H1 (cell line): ENCODE measurements at regions not wholly inside any gene's neighbourhood (a gene's known extent, or its start where the extent isn't known, plus 50 kb on each side); places are given as distances from the start of the nearest gene placed in this dataset.

Experiments
- CTCF ChIA-PET: fragments of 300-600 bp; sonication (Branson Sonifier 250); formaldehyde crosslinking; loops from one replicate; lab custom pipeline; 2021; ENCODE audit not compliant: partially characterized antibody; lab: Charles Lee
- POLR2A ChIA-PET: fragments of 300-600 bp; sonication (Branson Sonifier 250); formaldehyde crosslinking; loops from one replicate; lab custom pipeline; 2021; ENCODE audit warnings: inconsistent platforms; ENCODE audit not compliant: partially characterized antibody; lab: Charles Lee
- DNase-seq, 2 experiments: peaks; one replicate each; pipeline versions ENCODE4 v3.0.0 to v3.0.0-alpha.2; 2010 to 2022; ENCODE audit warnings: low spot score in 2 of 2, low read depth in 1 of 2, mixed read lengths in 1 of 2
- FAIRE-seq: peaks from 2 replicates; lab custom pipeline; 2011; peaks lifted over from hg19 to GRCh38; lab: Jason Lieb, UNC
- H2AFZ ChIP-seq: 2 replicates; pipeline ENCODE4 v1.8.1; 2012; ENCODE audit warnings: low read length, inconsistent platforms
- H2AK5ac ChIP-seq: 2 replicates; pipeline ENCODE4 v1.6.1; 2013; ENCODE audit warnings: low read depth, low read length
- H2BK120ac ChIP-seq: replicated peaks from 2 replicates; pipeline ENCODE3; 2013; ENCODE audit warnings: low read depth, low read length, inconsistent platforms
- H2BK12ac ChIP-seq: 2 replicates; pipeline ENCODE4 v1.6.1; 2013; ENCODE audit warnings: low read depth, low read length
- H2BK15ac ChIP-seq: 2 replicates; pipeline ENCODE4 v1.6.1; 2013; ENCODE audit warnings: low read length
- H2BK20ac ChIP-seq: 2 replicates; pipeline ENCODE4 v1.6.1; 2013; ENCODE audit warnings: low read length
- H2BK5ac ChIP-seq: 2 replicates; pipeline ENCODE4 v1.6.1; 2013; ENCODE audit warnings: low read depth, low read length
- H3K14ac ChIP-seq: 2 replicates; pipeline ENCODE4 v1.6.1; 2013; ENCODE audit warnings: inconsistent platforms; ENCODE audit not compliant: insufficient read length
- H3K18ac ChIP-seq: 2 replicates; pipeline ENCODE4 v1.6.1; 2013; ENCODE audit warnings: low read length; ENCODE audit errors: extremely low read depth
- H3K23ac ChIP-seq: 2 replicates; pipeline ENCODE4 v1.6.1; 2013; ENCODE audit warnings: inconsistent platforms; ENCODE audit not compliant: insufficient read length
- H3K23me2 ChIP-seq: 2 replicates; pipeline ENCODE4 v1.6.1; 2013; ENCODE audit warnings: low read depth, low read length
- H3K27ac ChIP-seq: 2 replicates; pipeline ENCODE4 v1.6.1; 2011; ENCODE audit warnings: low read depth, low read length, inconsistent platforms
- H3K27me3 ChIP-seq, 4 experiments: replicated peaks in 1 of 4; 1 replicate in 1 of 4; 2 replicates in 3 of 4; pipeline versions ENCODE4 v1.6.1 to v1.8.1; 2011 to 2013; ENCODE audit warnings: low read length in 3 of 4, mild to moderate bottlenecking in 3 of 4, inconsistent platforms in 2 of 4, mixed read lengths in 2 of 4, moderate library complexity in 1 of 4; ENCODE audit not compliant: control insufficient read depth in 3 of 4, insufficient read depth in 3 of 4; ENCODE audit errors: extremely low read depth in 1 of 4
- H3K36me3 ChIP-seq, 4 experiments: 2 replicates each; pipeline versions ENCODE4 v1.6.1 to v1.8.1; 2011 to 2013; ENCODE audit warnings: mild to moderate bottlenecking in 4 of 4, low read length in 3 of 4, moderate library complexity in 2 of 4, control low read depth in 1 of 4, inconsistent platforms in 1 of 4; ENCODE audit not compliant: insufficient read depth in 4 of 4, control insufficient read depth in 2 of 4
- H3K4ac ChIP-seq: replicated peaks from 2 replicates; pipeline ENCODE3; 2013; ENCODE audit warnings: low read length, low read depth, mixed read lengths, inconsistent platforms; ENCODE audit not compliant: insufficient read length
- H3K4me1 ChIP-seq, 4 experiments: replicated peaks in 1 of 4; 1 replicate in 1 of 4; 2 replicates in 3 of 4; pipeline versions ENCODE4 v1.6.1 to v1.8.1; 2011 to 2013; ENCODE audit warnings: low read length in 3 of 4, inconsistent platforms in 2 of 4, mixed read lengths in 1 of 4; ENCODE audit not compliant: insufficient read depth in 4 of 4, control insufficient read depth in 3 of 4
- H3K4me2 ChIP-seq, 2 experiments: 2 replicates each; pipeline versions ENCODE4 v1.6.1 to v1.8.1; 2011 to 2013; ENCODE audit warnings: low read depth in 2 of 2, low read length in 2 of 2, control low read depth in 1 of 2, inconsistent platforms in 1 of 2, mild to moderate bottlenecking in 1 of 2; ENCODE audit not compliant: insufficient read depth in 1 of 2
- H3K4me3 ChIP-seq, 4 experiments: fragments of 200-600, 300-600 bp in 1 of 4; sonication (generic), shearing (Covaris generic), sonication (Bioruptor Twin) in 1 of 4; 2 replicates each; pipeline versions ENCODE4 v1.5.1 to v1.8.1; 2011 to 2016; ENCODE audit warnings: low read length in 4 of 4, low read depth in 3 of 4, control low read depth in 2 of 4, inconsistent platforms in 2 of 4, mild to moderate bottlenecking in 2 of 4, mixed read lengths in 1 of 4, moderate library complexity in 1 of 4; ENCODE audit not compliant: insufficient read depth in 2 of 4; ENCODE audit errors: extremely low read depth in 1 of 4
- H3K56ac ChIP-seq: replicated peaks from 2 replicates; pipeline ENCODE3; 2013; ENCODE audit warnings: low read depth, mild to moderate bottlenecking, mixed read lengths, low read length, inconsistent platforms; ENCODE audit not compliant: insufficient read length
- H3K79me1 ChIP-seq: 2 replicates; pipeline ENCODE4 v1.6.1; 2013; ENCODE audit warnings: low read depth, low read length, control low read depth
- H3K79me2 ChIP-seq, 2 experiments: 2 replicates each; pipeline versions ENCODE4 v1.6.1 to v1.8.1; 2012 to 2013; ENCODE audit warnings: low read length in 2 of 2, mild to moderate bottlenecking in 2 of 2, inconsistent platforms in 1 of 2; ENCODE audit not compliant: insufficient read depth in 2 of 2, control insufficient read depth in 1 of 2
- H3K9ac ChIP-seq, 4 experiments: replicated peaks in 1 of 4; 1 replicate in 1 of 4; 2 replicates in 3 of 4; pipeline versions ENCODE4 v1.6.1 to v1.8.1; 2011 to 2013; ENCODE audit warnings: low read depth in 3 of 4, low read length in 3 of 4, control low read depth in 2 of 4, mild to moderate bottlenecking in 2 of 4, moderate library complexity in 2 of 4, inconsistent platforms in 1 of 4; ENCODE audit errors: extremely low read depth in 1 of 4
- H3K9me3 ChIP-seq, 2 experiments: 2 replicates each; pipeline versions ENCODE4 v1.6.1 to v1.8.1; 2012 to 2013; ENCODE audit warnings: mild to moderate bottlenecking in 2 of 2, moderate library complexity in 2 of 2, control low read depth in 1 of 2, inconsistent platforms in 1 of 2, low read depth in 1 of 2, low read length in 1 of 2, mixed read lengths in 1 of 2; ENCODE audit not compliant: insufficient read depth in 2 of 2
- H4K20me1 ChIP-seq, 2 experiments: replicated peaks in 1 of 2; 2 replicates each; pipeline versions ENCODE3 to v1.8.1; 2011 to 2013; ENCODE audit warnings: inconsistent platforms in 2 of 2, low read length in 2 of 2, mild to moderate bottlenecking in 1 of 2; ENCODE audit not compliant: insufficient read depth in 2 of 2, control insufficient read depth in 1 of 2
- H4K5ac ChIP-seq: 2 replicates; pipeline ENCODE4 v1.6.1; 2013; ENCODE audit warnings: low read length, low read depth, mixed read lengths, inconsistent platforms; ENCODE audit not compliant: insufficient read length
- H4K8ac ChIP-seq: 2 replicates; pipeline ENCODE4 v1.8.0; 2013; ENCODE audit warnings: mild to moderate bottlenecking, moderate library complexity, low read length, inconsistent platforms; ENCODE audit not compliant: insufficient read depth; ENCODE audit errors: extremely low read depth
- H4K91ac ChIP-seq: replicated peaks from 2 replicates; pipeline ENCODE3; 2013; ENCODE audit warnings: low read length, mixed read lengths, inconsistent platforms; ENCODE audit not compliant: insufficient read length
- ASH2L ChIP-seq: fragments of 200-600, 300-600 bp; sonication (generic); IDR thresholded peaks from one replicate; pipeline ENCODE4 v1.7.1; 2017; ENCODE audit warnings: low read length
- BCL11A ChIP-seq, 2 experiments: IDR thresholded peaks; one replicate each; pipeline ENCODE4 v1.6.1; 2011; ENCODE audit warnings: low read depth in 2 of 2, low read length in 2 of 2, mild to moderate bottlenecking in 2 of 2
- CREB1 ChIP-seq: IDR thresholded peaks from 2 replicates; pipeline ENCODE4 v1.6.1; 2012; ENCODE audit warnings: inconsistent platforms
- HDAC6 ChIP-seq: IDR thresholded peaks from one replicate; pipeline ENCODE4 v1.7.1; 2012; ENCODE audit warnings: low read depth, mild to moderate bottlenecking, inconsistent platforms, low read length, moderate library complexity
- KDM1A ChIP-seq: fragments of 200-600, 300-600 bp; sonication (generic); IDR thresholded peaks from 2 replicates; pipeline ENCODE4 v1.7.1; 2016; ENCODE audit warnings: mild to moderate bottlenecking, low read length, borderline replicate concordance
- POLR2A ChIP-seq, 2 experiments: IDR thresholded peaks; 1 replicate in 1 of 2; 2 replicates in 1 of 2; pipeline ENCODE4 v1.6.1; 2011; ENCODE audit warnings: low read depth in 2 of 2, low read length in 2 of 2, mild to moderate bottlenecking in 2 of 2; ENCODE audit errors: control extremely low read depth in 1 of 2
- RXRA ChIP-seq: IDR thresholded peaks from 2 replicates; pipeline ENCODE4 v1.6.1; 2011; ENCODE audit warnings: low read depth, mild to moderate bottlenecking, low read length, moderate library complexity; ENCODE audit not compliant: insufficient read depth
- SP2 ChIP-seq: IDR thresholded peaks from 2 replicates; pipeline ENCODE4 v1.6.1; 2012; ENCODE audit warnings: mild to moderate bottlenecking, low read length, inconsistent platforms
- SP4 ChIP-seq: IDR thresholded peaks from 2 replicates; pipeline ENCODE4 v1.6.1; 2012; ENCODE audit warnings: low read length, inconsistent platforms
- WGBS, 2 experiments: shearing (Covaris generic) in 1 of 2; methylation state at CpG; one replicate each; pipeline versions ENCODE4 v1.1.6 to v1.1.7; 2013 to 2015; ENCODE audit warnings: low lambda C conversion rate in 2 of 2, mixed read lengths in 2 of 2, inconsistent platforms in 1 of 2, low coverage in 1 of 2, missing lambda C conversion rate in 1 of 2; ENCODE audit not compliant: insufficient replicate concordance in 2 of 2, insufficient coverage in 1 of 2, insufficient read length in 1 of 2; ENCODE audit errors: extremely low coverage in 1 of 2, missing lambda C conversion rate in 1 of 2; 5-methylcytosine and 5-hydroxymethylcytosine counted together
- TF ChIP-seq, protein P1 (sequence below): IDR thresholded peaks from 2 replicates; pipeline ENCODE4 v1.6.1; 2012; ENCODE audit warnings: inconsistent platforms
- TF ChIP-seq, protein P2 (sequence below): IDR thresholded peaks from 2 replicates; pipeline ENCODE4 v1.6.1; 2012; ENCODE audit warnings: inconsistent platforms

DNA sequence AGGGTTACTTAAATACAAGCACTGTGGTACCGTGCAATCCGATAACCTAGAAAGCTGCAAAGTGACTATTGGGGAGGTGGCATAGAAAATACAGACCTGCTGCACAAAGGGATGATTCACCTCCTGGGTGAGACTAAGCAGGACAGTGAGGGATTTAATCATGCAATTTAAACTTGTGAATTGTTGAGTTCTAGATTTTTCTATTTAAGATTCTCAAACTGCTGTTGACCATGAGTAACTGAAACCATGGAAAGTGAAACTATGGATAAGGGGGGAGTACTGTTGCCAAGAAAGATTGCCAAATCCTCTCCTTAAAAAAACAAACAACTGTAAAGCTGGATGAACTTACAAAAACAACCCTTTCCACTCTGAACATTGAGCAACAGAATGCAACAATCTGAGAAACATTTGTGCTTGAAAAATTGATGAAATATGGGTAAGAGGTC, 61.5 kb upstream of the NUDT12 start:
- Histone ChIP-seq H3K79me2 (no peaks in the 10 kb centered on the region), H3K9me3 (peaks cover 3 to 4% of the 10 kb centered on the region in 2 experiments; a peak in 2 of 4 replicates), H3K36me3 (no peaks in the 10 kb centered on the region), H4K91ac (no peak overlapping the region), H2BK15ac (no peak overlapping the region), H2AK5ac (no peak overlapping the region), H3K23me2 (no peaks in the 10 kb centered on the region), H2AFZ (no peak overlapping the region), H3K27me3 (no peaks in the 10 kb centered on the region), H3K14ac (no peak overlapping the region), H2BK20ac (no peak overlapping the region), H2BK12ac (no peak overlapping the region), H3K4me1 (no peaks in the 10 kb centered on the region), H4K20me1 (no peaks in the 10 kb centered on the region), H3K18ac (no peak overlapping the region), H2BK5ac (no peak overlapping the region), H3K9ac (no peak overlapping the region), H4K8ac (no peak overlapping the region), H3K4me3 (no peak overlapping the region), H3K56ac (no peak overlapping the region), H3K23ac (no peak overlapping the region), H4K5ac (no peak overlapping the region), H3K27ac (no peak overlapping the region), H2BK120ac (no peak overlapping the region), H3K4ac (no peak overlapping the region), H3K79me1 (no peaks in the 10 kb centered on the region), H3K4me2 (no peak overlapping the region)
- no peak for DNase-seq
- CTCF ChIA-PET: interaction anchor here (1.4 kb wide), 1 partner anchor 10 kb away, joined by 3 read pairs; no protein-coding TSS in a partner anchor
- POLR2A ChIA-PET: no interaction called here
- FAIRE-seq: no peak
- WGBS, 2 experiments: 91% methylated on average over 2 of the region's 2 CpGs; no CpG with 5 or more reads in 1 of the 2 experiments
- TF ChIP-seq ASH2L: no peak
- TF ChIP-seq HDAC6: no peak
- no peak for TF ChIP-seq SP2
- no peak for TF ChIP-seq RXRA
- TF ChIP-seq, protein P1, sequence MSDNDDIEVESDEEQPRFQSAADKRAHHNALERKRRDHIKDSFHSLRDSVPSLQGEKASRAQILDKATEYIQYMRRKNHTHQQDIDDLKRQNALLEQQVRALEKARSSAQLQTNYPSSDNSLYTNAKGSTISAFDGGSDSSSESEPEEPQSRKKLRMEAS: no peak
- no peak for TF ChIP-seq SP4
- TF ChIP-seq POLR2A (IDR thresholded peaks at IDR 0.05; ENCODE audit: control extremely low read depth in 1 of 2, low read depth in 2 of 2, low read length in 2 of 2): no peak
- no peak for TF ChIP-seq KDM1A
- TF ChIP-seq BCL11A (IDR thresholded peaks at IDR 0.05; ENCODE audit: low read depth in 2 of 2, low read length in 2 of 2): no peak
- TF ChIP-seq CREB1: no peak
- TF ChIP-seq, protein P2, sequence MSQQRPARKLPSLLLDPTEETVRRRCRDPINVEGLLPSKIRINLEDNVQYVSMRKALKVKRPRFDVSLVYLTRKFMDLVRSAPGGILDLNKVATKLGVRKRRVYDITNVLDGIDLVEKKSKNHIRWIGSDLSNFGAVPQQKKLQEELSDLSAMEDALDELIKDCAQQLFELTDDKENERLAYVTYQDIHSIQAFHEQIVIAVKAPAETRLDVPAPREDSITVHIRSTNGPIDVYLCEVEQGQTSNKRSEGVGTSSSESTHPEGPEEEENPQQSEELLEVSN: no peak
